Neural cell (in vitro differentiated cells): ENCODE measurements at regions not wholly inside any gene's neighbourhood (a gene's known extent, or its start where the extent isn't known, plus 50 kb on each side); places are given as distances from the start of the nearest gene placed in this dataset.

Source experiments
- CTCF ChIP-seq: fragments of 450-650 bp; IDR thresholded peaks from 2 replicates; pipeline ENCODE4 v1.5.1; 2014; ENCODE audit warnings: antibody characterized with exemption, mild to moderate bottlenecking, moderate library complexity; ENCODE audit not compliant: poor library complexity, severe bottlenecking
- EP300 ChIP-seq: fragments of 450-650 bp; conservative IDR thresholded peaks from 2 replicates; pipeline ENCODE4 v1.6.1; 2014; ENCODE audit warnings: antibody characterized with exemption, mild to moderate bottlenecking, moderate library complexity; ENCODE audit not compliant: poor library complexity, severe bottlenecking
- SMC3 ChIP-seq: fragments of 450-650 bp; conservative IDR thresholded peaks from 2 replicates; pipeline ENCODE4 v1.6.1; 2014; ENCODE audit warnings: antibody characterized with exemption, mild to moderate bottlenecking, moderate library complexity; ENCODE audit not compliant: poor library complexity

- TF ChIP-seq CTCF (no peak), EP300 (peak; percentile 85), SMC3 (no peak)
Measured at GRCh38 chr4:63965875-63966274, 443.4 kb downstream of the TECRL start.
